Mammary epithelial cell (primary cell): ENCODE measurements at regions not wholly inside any gene's neighbourhood (a gene's known extent, or its start where the extent isn't known, plus 50 kb on each side); places are given as distances from the start of the nearest gene placed in this dataset.

ENCODE experiments used
- EZH2 ChIP-seq: IDR thresholded peaks from 2 replicates; pipeline ENCODE4 v1.6.1; 2012; ENCODE audit warnings: low read length, inconsistent platforms, borderline replicate concordance
- TF ChIP-seq, protein P1 (sequence below), 2 donors: IDR thresholded peaks in 1 of 2; conservative IDR thresholded peaks in 1 of 2; 2 replicates each; pipeline ENCODE4 v1.5.1; 2011 to 2012; ENCODE audit warnings: inconsistent platforms in 2 of 2, low read length in 2 of 2, mild to moderate bottlenecking in 2 of 2, control low read depth in 1 of 2, low read depth in 1 of 2; ENCODE audit not compliant: insufficient read depth in 1 of 2; ENCODE audit errors: extremely low read depth in 1 of 2

DNA sequence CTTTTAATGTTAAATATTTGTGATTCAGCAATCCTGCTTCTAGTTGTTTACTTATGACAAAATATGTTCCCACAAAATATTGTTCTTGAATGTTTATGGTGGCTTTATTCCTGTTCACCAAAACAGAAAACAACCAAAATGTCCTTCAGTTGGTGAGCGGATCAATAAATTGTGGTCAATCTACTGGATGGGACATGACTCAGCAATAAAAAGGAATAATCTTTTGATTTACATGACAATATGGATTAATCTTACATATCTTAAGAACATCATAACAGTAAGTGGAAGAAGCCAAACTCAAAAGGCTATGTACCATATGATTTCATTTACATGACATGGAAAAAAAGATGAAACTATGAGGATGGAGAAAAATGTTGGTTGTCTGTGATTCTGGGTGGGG is 691.3 kb upstream of the GHITM start:
- no peak for TF ChIP-seq EZH2
- TF ChIP-seq, protein P1, sequence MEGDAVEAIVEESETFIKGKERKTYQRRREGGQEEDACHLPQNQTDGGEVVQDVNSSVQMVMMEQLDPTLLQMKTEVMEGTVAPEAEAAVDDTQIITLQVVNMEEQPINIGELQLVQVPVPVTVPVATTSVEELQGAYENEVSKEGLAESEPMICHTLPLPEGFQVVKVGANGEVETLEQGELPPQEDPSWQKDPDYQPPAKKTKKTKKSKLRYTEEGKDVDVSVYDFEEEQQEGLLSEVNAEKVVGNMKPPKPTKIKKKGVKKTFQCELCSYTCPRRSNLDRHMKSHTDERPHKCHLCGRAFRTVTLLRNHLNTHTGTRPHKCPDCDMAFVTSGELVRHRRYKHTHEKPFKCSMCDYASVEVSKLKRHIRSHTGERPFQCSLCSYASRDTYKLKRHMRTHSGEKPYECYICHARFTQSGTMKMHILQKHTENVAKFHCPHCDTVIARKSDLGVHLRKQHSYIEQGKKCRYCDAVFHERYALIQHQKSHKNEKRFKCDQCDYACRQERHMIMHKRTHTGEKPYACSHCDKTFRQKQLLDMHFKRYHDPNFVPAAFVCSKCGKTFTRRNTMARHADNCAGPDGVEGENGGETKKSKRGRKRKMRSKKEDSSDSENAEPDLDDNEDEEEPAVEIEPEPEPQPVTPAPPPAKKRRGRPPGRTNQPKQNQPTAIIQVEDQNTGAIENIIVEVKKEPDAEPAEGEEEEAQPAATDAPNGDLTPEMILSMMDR (conservative IDR thresholded peaks at IDR 0.05 in 1 of 2, IDR thresholded peaks at IDR 0.05 in 1 of 2; ENCODE audit: extremely low read depth in 1 of 2, insufficient read depth in 1 of 2, low read depth in 1 of 2, low read length in 2 of 2): no peak
